Uterus (tissue), 3 donors: ENCODE measurements at regions not wholly inside any gene's neighbourhood (a gene's known extent, or its start where the extent isn't known, plus 50 kb on each side); places are given as distances from the start of the nearest gene placed in this dataset.

Experiments used
- DNase-seq, 2 donors: peaks; one replicate each; pipeline ENCODE4 v3.0.0-alpha.2; 2019 to 2020
- H3K27ac ChIP-seq, 2 donors: fragments of 200-600 bp; sonication (generic); 1 replicate in 1 of 2; 2 replicates in 1 of 2; pipeline ENCODE4 v1.5.1; 2016 to 2018
- H3K27me3 ChIP-seq, 2 donors: fragments of 200-600 bp; sonication (generic); one replicate each; pipeline ENCODE4 v1.5.1; 2018 to 2019; ENCODE audit warnings: control low read depth in 1 of 2
- H3K36me3 ChIP-seq, 2 donors: fragments of 200-600 bp; sonication (generic); one replicate each; pipeline ENCODE4 v1.5.1; 2019; ENCODE audit warnings: control low read depth in 1 of 2
- H3K4me1 ChIP-seq, 2 donors: fragments of 200-600 bp; sonication (generic); one replicate each; pipeline ENCODE4 v1.5.1; 2018 to 2019; ENCODE audit warnings: control low read depth in 1 of 2
- H3K4me3 ChIP-seq, 2 donors: fragments of 200-600 bp; sonication (generic); 1 replicate in 1 of 2; 2 replicates in 1 of 2; pipeline ENCODE4 v1.5.1; 2018 to 2019; ENCODE audit warnings: mild to moderate bottlenecking in 1 of 2
- H3K9me3 ChIP-seq, 2 donors: fragments of 200-600 bp; sonication (generic); one replicate each; pipeline ENCODE4 v1.5.1; 2019; ENCODE audit warnings: control low read depth in 1 of 2
- POLR2A ChIP-seq, 2 donors: fragments of 450-650 bp; IDR thresholded peaks; one replicate each; pipeline ENCODE4 v1.6.1; 2016; ENCODE audit warnings: antibody characterized with exemption in 2 of 2, mild to moderate bottlenecking in 1 of 2, moderate library complexity in 1 of 2
- intact Hi-C: fragments of 100-400 bp; cut with DNase I; formaldehyde crosslinking; loops from one replicate; pipeline ENCODE4 v1.15.1; 2023; ENCODE audit warnings: low total_unique reads
- TF ChIP-seq, protein P1 (sequence below), 4 experiments: fragments of 200-600 bp in 2 of 4; fragments of 450-650 bp in 2 of 4; sonication (generic) in 2 of 4; IDR thresholded peaks; one replicate each; pipeline ENCODE4 v1.5.1; 2016 to 2019; ENCODE audit warnings: antibody characterized with exemption in 4 of 4, mild to moderate bottlenecking in 2 of 4, moderate library complexity in 1 of 4
- donor health status: DM: yes; HTN: yes; CAD: no.

DNA sequence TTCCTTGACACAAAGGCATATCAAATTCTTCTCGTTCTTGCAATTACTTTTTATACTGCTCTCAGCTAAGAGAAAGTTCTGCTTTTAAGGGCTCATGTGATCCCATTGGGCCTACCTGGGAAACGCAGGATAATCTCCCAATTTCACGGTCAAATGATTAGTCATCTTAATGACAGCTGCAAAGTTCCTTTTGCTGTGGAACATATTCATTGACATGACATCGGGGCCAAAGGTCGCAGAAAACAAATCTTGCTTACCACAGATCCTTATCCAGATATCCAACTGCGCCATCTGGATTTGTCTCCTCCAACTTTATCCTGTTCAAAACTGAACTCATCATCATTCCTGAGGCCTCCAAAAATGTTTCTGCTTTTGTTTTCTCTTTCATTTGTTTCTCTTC, 1085.6 kb upstream of the WWC1 start:
- intact Hi-C loops: no loop called here
- no peak for DNase-seq
- no peak for TF ChIP-seq POLR2A (IDR thresholded peaks at IDR 0.05)
- TF ChIP-seq, protein P1, sequence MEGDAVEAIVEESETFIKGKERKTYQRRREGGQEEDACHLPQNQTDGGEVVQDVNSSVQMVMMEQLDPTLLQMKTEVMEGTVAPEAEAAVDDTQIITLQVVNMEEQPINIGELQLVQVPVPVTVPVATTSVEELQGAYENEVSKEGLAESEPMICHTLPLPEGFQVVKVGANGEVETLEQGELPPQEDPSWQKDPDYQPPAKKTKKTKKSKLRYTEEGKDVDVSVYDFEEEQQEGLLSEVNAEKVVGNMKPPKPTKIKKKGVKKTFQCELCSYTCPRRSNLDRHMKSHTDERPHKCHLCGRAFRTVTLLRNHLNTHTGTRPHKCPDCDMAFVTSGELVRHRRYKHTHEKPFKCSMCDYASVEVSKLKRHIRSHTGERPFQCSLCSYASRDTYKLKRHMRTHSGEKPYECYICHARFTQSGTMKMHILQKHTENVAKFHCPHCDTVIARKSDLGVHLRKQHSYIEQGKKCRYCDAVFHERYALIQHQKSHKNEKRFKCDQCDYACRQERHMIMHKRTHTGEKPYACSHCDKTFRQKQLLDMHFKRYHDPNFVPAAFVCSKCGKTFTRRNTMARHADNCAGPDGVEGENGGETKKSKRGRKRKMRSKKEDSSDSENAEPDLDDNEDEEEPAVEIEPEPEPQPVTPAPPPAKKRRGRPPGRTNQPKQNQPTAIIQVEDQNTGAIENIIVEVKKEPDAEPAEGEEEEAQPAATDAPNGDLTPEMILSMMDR (IDR thresholded peaks at IDR 0.05): no peak
- Histone ChIP-seq H3K9me3 (no peaks in the 10 kb centered on the region), H3K4me1 (no peaks in the 10 kb centered on the region), H3K27ac (no peak overlapping the region), H3K4me3 (no peak overlapping the region), H3K36me3 (no peaks in the 10 kb centered on the region), H3K27me3 (no peaks in the 10 kb centered on the region)

DNA sequence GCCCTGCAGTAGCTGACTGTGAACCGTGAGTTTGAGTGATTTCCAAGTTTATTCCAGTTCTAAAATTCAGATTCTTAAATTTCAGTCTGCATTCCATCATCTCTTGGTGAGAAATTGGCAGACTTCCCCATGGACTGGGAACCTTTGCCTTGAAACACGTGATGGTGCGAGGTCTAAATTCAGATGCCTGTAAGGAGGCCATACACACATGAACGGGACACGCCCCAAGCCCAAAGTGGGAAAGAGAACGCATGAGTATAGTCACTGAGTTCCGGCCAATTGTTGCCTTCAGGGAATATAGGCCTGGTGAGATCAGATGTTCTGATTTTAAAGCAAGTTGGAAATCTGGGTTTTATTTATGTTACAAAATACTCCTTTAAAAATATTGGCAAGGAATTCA, 1084.4 kb upstream of the WWC1 start:
- Histone ChIP-seq H3K27ac (no peak overlapping the region), H3K9me3 (no peaks in the 10 kb centered on the region), H3K36me3 (no peaks in the 10 kb centered on the region), H3K4me3 (no peak overlapping the region), H3K27me3 (no peaks in the 10 kb centered on the region), H3K4me1 (no peaks in the 10 kb centered on the region)
- intact Hi-C loops: no loop called here
- no peak for DNase-seq
- TF ChIP-seq, protein P1 (IDR thresholded peaks at IDR 0.05): no peak
- TF ChIP-seq POLR2A (IDR thresholded peaks at IDR 0.05): no peak

DNA sequence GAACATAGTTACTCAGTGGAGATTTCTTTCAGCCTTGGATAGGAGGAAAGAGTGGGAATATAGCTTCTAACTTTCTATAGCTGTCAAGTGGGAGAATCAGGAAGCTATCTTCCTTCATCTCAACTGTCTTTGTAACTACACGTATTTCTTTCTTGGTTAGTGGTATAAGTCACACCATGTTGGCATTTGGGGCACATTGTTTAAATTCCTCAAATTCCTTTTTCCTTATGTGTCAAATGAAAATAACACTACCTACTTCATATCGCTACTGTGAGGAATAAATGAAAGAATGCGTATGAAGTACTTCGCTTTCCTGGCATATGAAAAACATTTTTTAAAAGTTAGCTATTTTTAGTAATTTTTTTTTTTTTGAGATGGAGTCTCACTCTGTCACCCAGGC, 1082.5 kb upstream of the WWC1 start:
- DNase-seq: no peak
- H3K27ac ChIP-seq: no peak overlapping the region
- H3K4me1 ChIP-seq: no peaks in the 10 kb centered on the region
- no peak overlapping the region for H3K4me3 ChIP-seq
- H3K27me3 ChIP-seq: no peaks in the 10 kb centered on the region
- H3K9me3 ChIP-seq: no peaks in the 10 kb centered on the region
- intact Hi-C loops: no loop called here
- TF ChIP-seq, protein P1 (IDR thresholded peaks at IDR 0.05): no peak
- no peak for TF ChIP-seq POLR2A (IDR thresholded peaks at IDR 0.05)
- H3K36me3 ChIP-seq: no peaks in the 10 kb centered on the region

DNA sequence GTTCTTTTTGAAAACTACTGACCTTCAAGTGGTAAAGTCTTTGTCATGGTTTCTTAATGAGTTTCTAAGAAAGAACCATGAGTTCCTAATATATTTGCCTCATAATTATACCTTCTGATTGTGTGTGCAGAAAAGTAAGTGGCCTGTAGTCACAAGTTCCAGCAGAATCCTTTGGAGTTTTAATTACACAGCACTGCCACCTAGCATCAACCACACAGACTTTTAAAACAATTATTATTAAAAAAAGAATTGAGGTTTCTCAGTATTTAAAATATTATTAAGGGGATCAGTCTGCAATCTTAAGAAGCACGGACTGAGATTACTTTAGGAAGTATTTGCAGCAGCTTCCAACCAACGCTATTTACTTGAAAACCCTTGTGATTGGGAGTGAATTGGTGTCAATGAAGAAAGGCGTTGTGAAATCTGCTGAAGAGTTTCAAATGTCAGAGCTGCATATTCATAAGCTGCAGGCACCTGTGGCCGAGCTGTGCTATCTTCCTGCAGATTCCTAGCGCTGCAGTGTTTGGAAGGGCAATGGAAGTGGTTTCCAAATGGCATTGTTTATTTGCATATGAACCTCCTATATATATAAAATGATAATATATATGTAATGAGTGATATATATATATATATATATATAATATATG, 1074.2 kb upstream of the WWC1 start:
- Histone ChIP-seq H3K4me1 (no peaks in the 10 kb centered on the region), H3K4me3 (no peak overlapping the region), H3K9me3 (no peaks in the 10 kb centered on the region), H3K36me3 (no peaks in the 10 kb centered on the region), H3K27ac (no peak overlapping the region), H3K27me3 (no peaks in the 10 kb centered on the region)
- no peak for DNase-seq
- intact Hi-C loops: no loop called here
- no peak for TF ChIP-seq POLR2A (IDR thresholded peaks at IDR 0.05)
- TF ChIP-seq, protein P1 (IDR thresholded peaks at IDR 0.05): no peak

DNA sequence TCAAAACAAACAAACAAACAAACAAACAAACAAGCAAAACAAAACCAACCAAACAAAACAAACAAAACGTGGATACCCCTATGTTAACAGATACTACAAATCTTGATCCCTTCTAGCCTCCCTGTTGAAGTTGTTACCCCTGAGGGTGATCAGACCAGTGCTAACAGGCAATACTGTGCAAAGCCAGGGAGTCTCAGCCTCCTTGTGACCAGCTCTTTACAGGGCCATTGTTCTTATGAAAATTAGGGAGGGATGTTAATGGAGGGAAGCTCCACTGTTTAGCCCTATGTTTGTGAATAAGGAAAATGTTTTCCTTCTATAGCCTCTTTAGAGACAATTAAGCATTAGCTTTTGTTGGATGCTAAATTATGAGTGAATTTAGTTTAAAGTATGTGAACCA, 1072.1 kb upstream of the WWC1 start:
- DNase-seq: no peak
- TF ChIP-seq, protein P1 (IDR thresholded peaks at IDR 0.05): no peak
- no peak for TF ChIP-seq POLR2A (IDR thresholded peaks at IDR 0.05)
- Histone ChIP-seq H3K4me1 (no peaks in the 10 kb centered on the region), H3K36me3 (no peaks in the 10 kb centered on the region), H3K4me3 (no peak overlapping the region), H3K27me3 (no peaks in the 10 kb centered on the region), H3K9me3 (no peaks in the 10 kb centered on the region), H3K27ac (no peak overlapping the region)
- intact Hi-C loops: no loop called here
